Loucy (cell line): ENCODE measurements at regions not wholly inside any gene's neighbourhood (a gene's known extent, or its start where the extent isn't known, plus 50 kb on each side); places are given as distances from the start of the nearest gene placed in this dataset.

Experiments
- H2AFZ ChIP-seq: fragments of 200-600 bp; sonication (generic); 2 replicates; pipeline ENCODE4 v1.6.0; 2016; ENCODE audit warnings: antibody characterized with exemption, mild to moderate bottlenecking, low read length, moderate library complexity
- H3F3A ChIP-seq: fragments of 200-600 bp; 2 replicates; pipeline ENCODE4 v1.6.0; 2016; ENCODE audit warnings: antibody characterized with exemption, low read depth, mild to moderate bottlenecking
- H3K27me3 ChIP-seq: fragments of 200-600 bp; sonication (generic); 2 replicates; pipeline ENCODE4 v1.6.1; 2014; ENCODE audit warnings: low read length, mild to moderate bottlenecking; ENCODE audit not compliant: insufficient read depth, poor library complexity, severe bottlenecking
- H3K36me3 ChIP-seq: fragments of 200-600 bp; sonication (generic); 2 replicates; pipeline ENCODE4 v1.6.1; 2016; ENCODE audit warnings: low read length; ENCODE audit not compliant: insufficient read depth
- H3K4me1 ChIP-seq: fragments of 200-600 bp; sonication (generic); 2 replicates; pipeline ENCODE4 v1.5.1; 2014; ENCODE audit warnings: low read length, mild to moderate bottlenecking; ENCODE audit not compliant: insufficient read depth, poor library complexity, severe bottlenecking
- H3K4me2 ChIP-seq: fragments of 200-600 bp; sonication (generic); 2 replicates; pipeline ENCODE4 v1.6.0; 2014; ENCODE audit warnings: antibody characterized with exemption, low read length, low read depth, mild to moderate bottlenecking; ENCODE audit not compliant: poor library complexity, severe bottlenecking
- H3K4me3 ChIP-seq: fragments of 200-600 bp; sonication (generic); 2 replicates; pipeline ENCODE4 v1.5.1; 2014; ENCODE audit warnings: low read length, mild to moderate bottlenecking, mixed read lengths; ENCODE audit not compliant: poor library complexity, severe bottlenecking
- H3K79me2 ChIP-seq: fragments of 200-600 bp; sonication (generic); 2 replicates; pipeline ENCODE4 v1.6.1; 2014; ENCODE audit warnings: low read length; ENCODE audit not compliant: insufficient read depth
- H3K9ac ChIP-seq: fragments of 200-600 bp; sonication (generic); 2 replicates; pipeline ENCODE4 v1.6.0; 2014; ENCODE audit warnings: mild to moderate bottlenecking, low read depth, low read length, moderate library complexity; ENCODE audit not compliant: poor library complexity, severe bottlenecking
- H3K9me2 ChIP-seq: fragments of 200-600 bp; sonication (generic); replicated peaks from 2 replicates; pipeline ENCODE4 v1.6.1; 2016; ENCODE audit warnings: low read depth, low read length, mixed read lengths
- H3K9me3 ChIP-seq: fragments of 200-600 bp; sonication (generic); 2 replicates; pipeline ENCODE4 v1.6.1; 2014; ENCODE audit warnings: mild to moderate bottlenecking, antibody characterized with exemption, low read length, low read depth; ENCODE audit not compliant: insufficient read depth
- H4K20me1 ChIP-seq: fragments of 200-600 bp; sonication (generic); 2 replicates; pipeline ENCODE4 v1.6.0; 2014; ENCODE audit warnings: antibody characterized with exemption, low read length, mild to moderate bottlenecking; ENCODE audit not compliant: insufficient read depth, poor library complexity, severe bottlenecking
- CTCF ChIP-seq: fragments of 200-600 bp; sonication (generic); conservative IDR thresholded peaks from 2 replicates; pipeline ENCODE4 v1.5.1; 2014; ENCODE audit warnings: mild to moderate bottlenecking, antibody characterized with exemption, low read length
- EZH2phosphoT487 ChIP-seq: fragments of 200-600 bp; IDR thresholded peaks from 2 replicates; pipeline ENCODE4 v1.6.1; 2018; ENCODE audit warnings: antibody characterized with exemption, mild to moderate bottlenecking, moderate library complexity, borderline replicate concordance

DNA sequence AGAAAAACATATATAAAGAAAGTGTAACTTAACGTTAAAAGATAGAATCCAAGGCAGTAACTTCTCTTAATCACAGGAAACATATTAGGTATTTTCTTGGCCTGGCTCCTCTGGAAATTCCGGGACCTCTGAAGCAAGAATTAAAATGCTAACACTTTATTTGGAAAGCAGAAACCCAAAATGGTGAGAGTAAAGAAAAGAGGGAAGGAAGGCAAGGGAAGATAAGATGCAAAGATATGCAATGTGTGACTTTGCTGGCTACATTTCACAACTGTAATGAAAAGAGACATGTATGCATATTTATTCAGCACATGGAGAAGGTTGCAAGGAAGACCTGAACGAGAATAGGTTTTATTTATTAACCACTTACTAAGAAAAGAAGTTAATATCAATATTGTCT is 372.5 kb downstream of the TBL1XR1 start:
- H3K27me3 ChIP-seq: no peaks in the 10 kb centered on the region
- H3F3A ChIP-seq: no peaks in the 10 kb centered on the region
- H3K4me2 ChIP-seq: no peak overlapping the region
- no peaks in the 10 kb centered on the region for H3K9me2 ChIP-seq
- TF ChIP-seq EZH2phosphoT487: no peak
- TF ChIP-seq CTCF: no peak
- no peaks in the 10 kb centered on the region for H3K79me2 ChIP-seq
- H3K4me3 ChIP-seq: no peak overlapping the region
- no peaks in the 10 kb centered on the region for H3K4me1 ChIP-seq
- no peak overlapping the region for H2AFZ ChIP-seq
- no peak overlapping the region for H3K9ac ChIP-seq
- no peaks in the 10 kb centered on the region for H3K36me3 ChIP-seq
- no peaks in the 10 kb centered on the region for H3K9me3 ChIP-seq
- H4K20me1 ChIP-seq: no peaks in the 10 kb centered on the region

DNA sequence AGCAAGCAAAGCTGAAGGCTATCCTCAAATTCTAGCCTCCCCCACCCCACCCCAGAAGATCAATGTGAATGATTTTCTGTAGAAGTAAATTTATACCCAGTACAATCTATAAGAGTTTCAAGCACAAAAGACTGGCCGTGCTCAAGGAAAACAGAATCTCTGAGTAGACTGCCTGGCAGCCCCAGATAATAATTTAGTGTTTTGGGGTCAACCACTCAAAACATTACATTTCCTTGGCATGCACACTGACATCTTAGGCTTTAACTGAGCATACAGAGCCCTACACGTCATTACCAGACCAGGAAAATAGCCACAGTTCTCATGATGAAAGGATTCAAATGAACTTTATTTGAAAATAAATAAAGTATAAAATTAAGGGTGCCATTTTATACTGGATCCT is 376.5 kb downstream of the TBL1XR1 start:
- Histone ChIP-seq H3K4me3 (no peak overlapping the region), H2AFZ (no peak overlapping the region), H3K4me1 (no peaks in the 10 kb centered on the region), H3K36me3 (no peaks in the 10 kb centered on the region), H3K27me3 (no peaks in the 10 kb centered on the region), H3K9me3 (no peaks in the 10 kb centered on the region), H3F3A (no peaks in the 10 kb centered on the region), H3K79me2 (no peaks in the 10 kb centered on the region), H4K20me1 (no peaks in the 10 kb centered on the region), H3K9ac (no peak overlapping the region), H3K4me2 (no peak overlapping the region), H3K9me2 (no peaks in the 10 kb centered on the region)
- TF ChIP-seq CTCF (no peak), EZH2phosphoT487 (no peak)

- H3K9me3 ChIP-seq: no peaks in the 10 kb centered on the region
- H3K27me3 ChIP-seq: no peaks in the 10 kb centered on the region
- no peaks in the 10 kb centered on the region for H3K79me2 ChIP-seq
- H4K20me1 ChIP-seq: no peaks in the 10 kb centered on the region
- H3F3A ChIP-seq: no peaks in the 10 kb centered on the region
- no peak overlapping the region for H2AFZ ChIP-seq
- no peak overlapping the region for H3K9ac ChIP-seq
- no peak overlapping the region for H3K4me3 ChIP-seq
- no peak for TF ChIP-seq CTCF
- no peak for TF ChIP-seq EZH2phosphoT487
- no peaks in the 10 kb centered on the region for H3K4me1 ChIP-seq
- H3K36me3 ChIP-seq: no peaks in the 10 kb centered on the region
- H3K9me2 ChIP-seq: no peaks in the 10 kb centered on the region
- H3K4me2 ChIP-seq: no peak overlapping the region
Observed at GRCh38 chr3:176816937-176817336, 380.3 kb downstream of the TBL1XR1 start.
